Activated T-cell treated with anti-CD3 and anti-CD28 coated beads for 24 hours (primary cell): ENCODE measurements at regions not wholly inside any gene's neighbourhood (a gene's known extent, or its start where the extent isn't known, plus 50 kb on each side); places are given as distances from the start of the nearest gene placed in this dataset.

Source experiments
- DNase-seq: peaks from one replicate; pipeline ENCODE4 v3.0.0-alpha.2; 2020; ENCODE audit warnings: low read depth

- no peak for DNase-seq
Measured at GRCh38 chr5:110032376-110032775, 342.6 kb downstream of the MAN2A1 start.

- DNase-seq: no peak
Measured at GRCh38 chr5:110034056-110034600, 344.4 kb downstream of the MAN2A1 start.

GRCh38 chr5:110038297-110038997 is 348.7 kb downstream of the MAN2A1 start:
- no peak for DNase-seq

GRCh38 chr5:110040178-110040577 is 350.5 kb downstream of the MAN2A1 start:
- no peak for DNase-seq

GRCh38 chr5:110043025-110043424 is 353.3 kb downstream of the MAN2A1 start:
- no peak for DNase-seq

GRCh38 chr5:110045158-110045557 is 355.4 kb downstream of the MAN2A1 start:
- DNase-seq: no peak

GRCh38 chr5:110048491-110048890 is 358.8 kb downstream of the MAN2A1 start:
- no peak for DNase-seq

GRCh38 chr5:110049816-110050215 is 360.1 kb downstream of the MAN2A1 start:
- DNase-seq: no peak

- no peak for DNase-seq
Measured at GRCh38 chr5:110050640-110051345, 361.1 kb downstream of the MAN2A1 start.

GRCh38 chr5:110053205-110053604 is 363.5 kb downstream of the MAN2A1 start:
- DNase-seq: no peak

- no peak for DNase-seq
Measured at GRCh38 chr5:110053824-110054223, 364.1 kb downstream of the MAN2A1 start.

GRCh38 chr5:110054240-110054639 is 364.5 kb downstream of the MAN2A1 start:
- DNase-seq: peak; percentile 60

GRCh38 chr5:110055302-110055701 is 365.6 kb downstream of the MAN2A1 start:
- DNase-seq: no peak

- DNase-seq: no peak
Measured at GRCh38 chr5:110056580-110057114, 366.9 kb downstream of the MAN2A1 start.

GRCh38 chr5:110058175-110058574 is 368.4 kb downstream of the MAN2A1 start:
- DNase-seq: no peak

- no peak for DNase-seq
Measured at GRCh38 chr5:110062246-110062645, 372.5 kb downstream of the MAN2A1 start.

GRCh38 chr5:110063640-110064602 is 374.2 kb downstream of the MAN2A1 start:
- no peak for DNase-seq

GRCh38 chr5:110064603-110065268 is 375.0 kb downstream of the MAN2A1 start:
- no peak for DNase-seq

GRCh38 chr5:110070836-110071235 is 381.1 kb downstream of the MAN2A1 start:
- no peak for DNase-seq

GRCh38 chr5:110072651-110073050 is 382.9 kb downstream of the MAN2A1 start:
- DNase-seq: no peak

- no peak for DNase-seq
Measured at GRCh38 chr5:110073534-110073933, 383.8 kb downstream of the MAN2A1 start.
